GM12874 (cell line): ENCODE measurements at regions not wholly inside any gene's neighbourhood (a gene's known extent, or its start where the extent isn't known, plus 50 kb on each side); places are given as distances from the start of the nearest gene placed in this dataset.

Experiments
- CTCF ChIP-seq: IDR thresholded peaks from 2 replicates; pipeline ENCODE4 v1.5.1; 2011; ENCODE audit warnings: low read depth, mild to moderate bottlenecking, control low read depth, low read length, moderate library complexity; ENCODE audit not compliant: insufficient read depth

- no peak for TF ChIP-seq CTCF
These were observed 229.0 kb downstream of the PABPC4L start for GRCh38 chr4:133972586-133972985.

- TF ChIP-seq CTCF, result no peak
These were observed 232.3 kb downstream of the PABPC4L start for GRCh38 chr4:133969202-133969848.

GRCh38 chr4:133968174-133968573, 233.4 kb downstream of the PABPC4L start:
- TF ChIP-seq CTCF, result no peak

- TF ChIP-seq CTCF, result no peak
These were observed 240.6 kb downstream of the PABPC4L start for GRCh38 chr4:133960975-133961374.

- TF ChIP-seq CTCF, result no peak
These were observed 258.5 kb downstream of the PABPC4L start for GRCh38 chr4:133943081-133943480.

- no peak for TF ChIP-seq CTCF
These were observed 263.5 kb downstream of the PABPC4L start for GRCh38 chr4:133938061-133938460.

GRCh38 chr4:133929531-133930239, 271.9 kb downstream of the PABPC4L start:
- TF ChIP-seq CTCF, result no peak
